Urothelium cell line (cell line): ENCODE measurements at regions not wholly inside any gene's neighbourhood (a gene's known extent, or its start where the extent isn't known, plus 50 kb on each side); places are given as distances from the start of the nearest gene placed in this dataset.

ENCODE experiments used
- DNase-seq: peaks from one replicate; pipeline ENCODE4 v3.0.0; 2011; ENCODE audit warnings: low spot score, mixed read lengths
- FAIRE-seq: peaks from 2 replicates; lab custom pipeline; 2011; peaks lifted over from hg19 to GRCh38; lab: Jason Lieb, UNC

DNA sequence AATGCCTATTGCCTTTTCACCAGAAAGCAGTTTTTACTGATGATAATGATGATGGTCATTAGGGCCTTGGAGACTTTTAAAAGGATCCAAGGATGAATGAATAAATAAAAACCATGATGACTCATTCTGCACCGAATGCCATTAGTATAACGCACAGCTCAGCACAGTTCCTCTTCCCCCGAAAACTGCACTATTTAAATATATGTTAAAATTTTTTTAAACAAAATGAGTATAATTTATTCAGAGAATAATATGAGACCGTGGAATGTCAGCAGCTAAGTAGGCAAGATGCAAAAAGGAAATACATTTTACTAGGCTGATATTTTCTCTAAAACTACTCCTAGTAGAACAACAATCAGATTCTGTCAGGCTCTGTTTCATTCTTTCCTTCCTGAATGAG is 83.4 kb upstream of the NANOGP8 start:
- peak; percentile 22 for DNase-seq
- no peak for FAIRE-seq

GRCh38 chr15:35167675-35168074 is 82.6 kb upstream of the NANOGP8 start:
- FAIRE-seq = no peak
- DNase-seq = no peak

DNA sequence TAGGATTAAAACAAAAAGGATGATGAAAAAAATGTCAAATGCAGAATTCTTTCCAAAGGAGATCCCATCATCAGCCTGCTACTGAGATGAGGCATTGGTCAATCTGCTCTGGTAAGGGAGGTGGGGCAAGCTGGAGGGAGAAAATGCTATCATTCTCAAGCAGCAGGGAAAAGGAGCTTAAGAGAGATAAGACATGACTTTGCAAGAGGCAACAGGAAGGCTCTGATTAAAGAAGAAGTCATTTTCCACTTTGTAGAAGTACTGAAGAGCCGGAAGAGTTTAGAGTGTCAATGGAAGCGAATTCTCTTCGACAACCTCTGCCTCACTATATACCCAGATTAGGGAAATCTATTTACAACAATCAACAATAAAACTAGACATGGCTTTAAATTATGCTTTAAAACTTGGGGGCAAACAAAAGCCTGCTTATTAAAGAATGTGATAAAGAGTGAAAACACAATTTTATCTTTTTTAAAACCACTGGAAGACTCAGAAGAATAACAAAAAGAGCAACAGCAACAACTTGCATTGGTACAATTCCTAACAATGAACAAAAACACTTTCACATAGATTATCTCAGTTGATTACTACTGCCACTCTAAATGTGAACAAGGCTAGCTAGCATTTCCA is 81.8 kb upstream of the NANOGP8 start:
- FAIRE-seq = no peak
- DNase-seq = no peak

- FAIRE-seq = no peak
- DNase-seq = no peak
These were observed 76.6 kb upstream of the NANOGP8 start for GRCh38 chr15:35161694-35162093.

DNA sequence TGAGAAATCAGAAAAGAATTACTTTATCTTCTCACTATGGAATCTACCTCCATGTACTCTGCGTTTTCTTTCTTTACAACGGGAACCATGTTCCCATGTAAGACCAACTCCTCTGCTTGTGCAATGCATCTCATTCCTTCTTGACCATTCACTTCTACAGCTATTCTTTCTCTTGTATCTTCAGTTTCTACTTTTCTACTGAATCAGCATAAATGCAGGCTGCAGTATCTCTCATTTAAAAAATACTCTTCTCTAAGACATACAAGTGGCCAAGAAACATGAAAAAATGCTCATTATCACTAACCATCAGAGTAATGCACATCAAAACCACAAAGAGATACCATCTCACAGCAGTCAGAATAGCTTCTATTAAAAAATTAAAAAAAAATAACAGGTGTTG is 74.1 kb upstream of the NANOGP8 start:
- FAIRE-seq = no peak

GRCh38 chr15:35151782-35152181 is 66.7 kb upstream of the NANOGP8 start:
- DNase-seq (no peak), FAIRE-seq (no peak)

More for the DNA sequence above, 74.1 kb upstream of the NANOGP8 start:
- DNase-seq = no peak

DNA sequence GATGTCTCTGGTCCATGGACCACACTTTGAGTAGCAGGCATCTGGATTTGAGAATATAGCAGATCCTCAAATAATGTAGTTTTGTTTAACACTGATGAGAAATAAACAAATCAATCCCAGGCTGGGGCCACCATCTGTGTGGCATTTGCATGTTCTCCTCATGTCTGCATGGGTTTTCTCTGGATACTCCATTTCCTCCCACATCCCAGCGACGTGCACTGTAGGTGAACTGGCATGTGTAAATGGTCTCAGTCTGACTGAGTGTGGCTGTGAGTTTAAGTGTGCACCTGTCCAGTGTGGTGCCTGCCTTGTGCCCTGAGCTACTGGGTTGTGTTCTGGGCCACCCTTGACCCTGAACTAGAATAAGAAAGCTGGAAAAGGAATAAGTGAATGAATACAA is 66.3 kb upstream of the NANOGP8 start:
- FAIRE-seq = no peak
- no peak for DNase-seq

GRCh38 chr15:35150361-35150760 is 65.3 kb upstream of the NANOGP8 start:
- DNase-seq (no peak), FAIRE-seq (no peak)

GRCh38 chr15:35145336-35145735 is 60.2 kb upstream of the NANOGP8 start:
- no peak for DNase-seq
- FAIRE-seq = no peak

DNA sequence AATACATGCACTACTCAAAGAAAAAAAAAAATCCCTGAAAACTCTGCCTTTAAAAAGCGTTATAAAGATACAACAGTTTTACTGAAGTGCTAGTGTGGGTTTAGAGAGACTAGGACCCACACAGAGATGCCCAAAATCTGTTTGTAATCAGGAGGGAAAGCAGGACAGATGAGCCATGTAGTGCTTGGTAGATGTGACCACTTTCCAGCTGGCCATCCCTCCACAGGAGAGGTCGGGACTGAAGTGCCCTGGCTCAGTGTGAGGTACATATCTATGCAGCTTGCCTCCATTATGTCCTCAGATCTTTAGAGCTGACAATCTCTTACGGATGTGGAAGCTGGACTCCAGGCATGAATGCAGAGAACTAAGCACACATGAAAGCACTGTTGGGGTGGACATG is 57.5 kb upstream of the NANOGP8 start:
- FAIRE-seq (no peak), DNase-seq (no peak)

- FAIRE-seq (no peak), DNase-seq (no peak)
These were observed 56.8 kb upstream of the NANOGP8 start for GRCh38 chr15:35141743-35142471.

DNA sequence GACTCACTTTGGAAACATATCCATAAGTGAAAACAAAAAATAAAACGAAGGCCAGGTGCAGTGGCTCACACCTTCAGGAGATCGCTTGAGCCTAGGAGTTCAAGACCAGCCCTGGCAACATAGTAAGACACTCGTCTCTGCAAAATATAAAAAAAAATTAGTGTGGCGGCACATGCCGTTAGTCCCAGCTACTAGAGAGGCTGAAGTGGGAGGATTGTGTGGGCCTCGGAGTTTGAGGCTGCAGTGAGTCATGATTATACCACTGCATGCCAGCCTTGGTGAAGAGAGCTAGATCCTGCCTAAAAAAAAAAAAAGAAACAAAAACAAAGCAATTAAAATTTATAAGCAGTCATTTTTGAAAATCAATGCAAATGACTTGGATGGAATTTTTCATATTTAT is 54.7 kb upstream of the NANOGP8 start:
- no peak for DNase-seq
- FAIRE-seq = no peak

DNA sequence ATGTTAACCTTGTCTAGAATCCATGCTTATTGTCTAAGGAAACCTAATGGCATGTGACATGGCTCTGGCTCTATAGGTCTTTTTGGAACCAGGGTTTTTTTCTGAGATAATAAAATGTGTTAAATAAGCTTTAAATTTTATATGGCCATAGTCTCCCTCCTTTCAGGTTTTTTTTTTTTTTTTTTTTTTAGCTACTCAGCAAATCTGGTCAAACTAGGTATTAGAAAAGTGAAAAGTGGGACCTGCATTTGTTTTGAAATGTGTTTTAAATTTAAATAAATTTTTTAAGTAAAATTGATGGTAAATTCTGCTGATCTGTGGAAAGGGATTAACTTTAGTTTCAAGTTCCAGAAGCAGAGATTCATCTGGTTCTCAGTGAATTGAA is 52.1 kb upstream of the NANOGP8 start:
- FAIRE-seq (no peak), DNase-seq (no peak)

GRCh38 chr15:35136321-35137189 is 51.5 kb upstream of the NANOGP8 start:
- DNase-seq (no peak), FAIRE-seq (no peak)
